Muscle layer of duodenum (tissue), 2 donors: ENCODE measurements at regions not wholly inside any gene's neighbourhood (a gene's known extent, or its start where the extent isn't known, plus 50 kb on each side); places are given as distances from the start of the nearest gene placed in this dataset.
"Not testable (repeated sequence)": the region's sequence is repeated elsewhere in the genome, so short reads cannot be mapped to it uniquely, and the experiment has no call there.

Experiments used
- H3K27ac ChIP-seq: one replicate; pipeline ENCODE4 v1.7.0; 2013; ENCODE audit warnings: mild to moderate bottlenecking, low read length
- H3K27me3 ChIP-seq: one replicate; pipeline ENCODE4 v1.7.0; 2013; ENCODE audit warnings: low read depth, mild to moderate bottlenecking, control low read depth, low read length
- H3K36me3 ChIP-seq, 2 donors: one replicate each; pipeline ENCODE4 v1.7.0; 2013; ENCODE audit warnings: low read length in 2 of 2, control low read depth in 1 of 2, mild to moderate bottlenecking in 1 of 2; ENCODE audit not compliant: insufficient read depth in 2 of 2, control insufficient read depth in 1 of 2
- H3K4me1 ChIP-seq, 2 donors: one replicate each; pipeline ENCODE4 v1.7.0; 2013; ENCODE audit warnings: low read length in 2 of 2, mild to moderate bottlenecking in 2 of 2, control low read depth in 1 of 2, moderate library complexity in 1 of 2; ENCODE audit not compliant: insufficient read depth in 2 of 2, control insufficient read depth in 1 of 2
- H3K4me3 ChIP-seq, 2 donors: one replicate each; pipeline ENCODE4 v1.7.0; 2013; ENCODE audit warnings: low read length in 2 of 2, low read depth in 1 of 2, mild to moderate bottlenecking in 1 of 2
- H3K9me3 ChIP-seq, 2 donors: one replicate each; pipeline ENCODE4 v1.7.0; 2013; ENCODE audit warnings: low read length in 2 of 2, control low read depth in 1 of 2, mild to moderate bottlenecking in 1 of 2; ENCODE audit not compliant: control insufficient read depth in 1 of 2
- donor health status: healthy.

DNA sequence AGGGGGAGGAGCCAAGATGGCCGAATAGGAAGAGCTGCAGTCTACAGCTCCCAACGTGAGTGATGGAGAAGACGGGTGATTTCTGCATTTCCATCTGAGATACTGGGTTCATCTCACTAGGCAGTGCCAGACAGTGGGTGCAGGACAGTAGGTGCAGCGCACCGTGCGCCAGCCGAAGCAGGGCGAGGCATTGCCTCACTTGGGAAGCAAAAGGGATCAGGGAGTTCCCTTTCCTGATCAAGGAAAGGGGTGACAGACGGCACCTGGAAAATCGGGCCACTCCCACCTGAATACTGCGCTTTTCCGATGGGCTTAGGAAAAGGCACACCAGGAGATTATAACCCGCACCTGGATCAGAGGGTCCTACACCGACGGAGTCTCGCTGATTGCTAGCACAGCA, 121.1 kb upstream of the SESTD1 start:
- H3K27ac ChIP-seq, H3K4me3 ChIP-seq, H3K36me3 ChIP-seq, H3K9me3 ChIP-seq, H3K4me1 ChIP-seq, H3K27me3 ChIP-seq: not testable (repeated sequence)

DNA sequence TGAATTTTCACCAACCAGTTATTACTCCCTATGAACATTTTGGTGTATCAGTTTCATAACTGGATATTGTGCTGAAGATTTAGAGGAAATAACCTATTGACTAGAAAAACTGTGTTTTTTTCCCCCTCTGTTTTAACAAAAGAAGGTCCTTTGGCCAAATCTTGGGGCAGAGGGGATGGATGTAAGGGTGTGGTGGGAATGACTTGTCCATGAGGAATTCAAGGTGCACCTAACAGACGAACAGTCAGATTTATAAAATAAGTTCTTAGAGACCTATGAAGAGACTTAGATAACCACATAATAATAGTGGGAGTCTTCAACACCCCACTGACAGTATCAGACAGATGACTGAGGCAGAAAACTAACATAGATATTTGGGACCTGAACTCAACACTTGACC, 119.3 kb upstream of the SESTD1 start:
- no peaks in the 10 kb centered on the region for H3K4me1 ChIP-seq
- H3K27me3 ChIP-seq = no peaks in the 10 kb centered on the region
- H3K36me3 ChIP-seq = no peaks in the 10 kb centered on the region
- H3K9me3 ChIP-seq = no peaks in the 10 kb centered on the region
- H3K27ac ChIP-seq = no peak overlapping the region
- no peak overlapping the region for H3K4me3 ChIP-seq

DNA sequence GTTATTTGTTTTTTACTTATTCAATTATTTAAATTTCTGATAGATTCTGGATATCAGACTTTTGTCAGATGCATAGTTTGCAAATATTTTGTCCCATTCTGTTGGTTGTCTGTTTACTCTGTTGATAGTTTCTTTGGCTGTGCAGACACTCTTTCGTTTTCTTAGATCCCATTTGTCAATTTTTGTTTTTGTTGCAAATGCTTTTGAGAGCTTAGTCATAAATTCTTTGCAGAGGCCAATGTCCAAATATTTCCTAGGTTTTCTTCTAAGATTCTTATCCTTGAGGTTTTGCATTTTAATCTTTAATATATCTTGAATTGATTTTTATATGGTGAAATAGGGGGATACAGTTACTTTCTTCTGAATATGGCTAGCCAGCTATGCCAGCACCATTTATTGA, 112.7 kb upstream of the SESTD1 start:
- no peak overlapping the region for H3K27ac ChIP-seq
- no peaks in the 10 kb centered on the region for H3K27me3 ChIP-seq

DNA sequence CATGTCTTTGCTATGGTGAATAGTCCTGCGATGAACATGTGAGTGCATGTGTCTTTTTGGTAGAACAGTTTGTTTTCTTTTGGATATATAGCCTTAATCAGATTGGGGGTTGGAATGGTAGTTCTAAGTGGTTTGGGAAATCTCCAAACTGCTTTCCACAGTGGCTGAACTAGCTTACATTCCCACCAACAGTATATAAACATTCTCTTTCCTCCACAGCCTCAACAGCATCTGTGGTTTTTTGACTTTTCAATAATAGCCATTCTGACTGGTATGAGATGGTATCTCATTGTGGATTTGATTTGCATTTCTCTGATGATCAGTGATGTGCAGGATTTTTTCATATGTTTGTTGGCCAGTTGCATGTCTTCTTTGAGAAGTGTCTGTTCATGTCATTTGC, 112.2 kb upstream of the SESTD1 start:
- Histone ChIP-seq H3K27me3 (no peaks in the 10 kb centered on the region), H3K4me1 (no peaks in the 10 kb centered on the region), H3K27ac (no peak overlapping the region), H3K4me3 (no peak overlapping the region), H3K36me3 (no peaks in the 10 kb centered on the region), H3K9me3 (no peaks in the 10 kb centered on the region)

More for the DNA sequence above, 112.7 kb upstream of the SESTD1 start:
- Histone ChIP-seq H3K9me3 (no peaks in the 10 kb centered on the region), H3K4me3 (no peak overlapping the region), H3K4me1 (no peaks in the 10 kb centered on the region), H3K36me3 (no peaks in the 10 kb centered on the region)

DNA sequence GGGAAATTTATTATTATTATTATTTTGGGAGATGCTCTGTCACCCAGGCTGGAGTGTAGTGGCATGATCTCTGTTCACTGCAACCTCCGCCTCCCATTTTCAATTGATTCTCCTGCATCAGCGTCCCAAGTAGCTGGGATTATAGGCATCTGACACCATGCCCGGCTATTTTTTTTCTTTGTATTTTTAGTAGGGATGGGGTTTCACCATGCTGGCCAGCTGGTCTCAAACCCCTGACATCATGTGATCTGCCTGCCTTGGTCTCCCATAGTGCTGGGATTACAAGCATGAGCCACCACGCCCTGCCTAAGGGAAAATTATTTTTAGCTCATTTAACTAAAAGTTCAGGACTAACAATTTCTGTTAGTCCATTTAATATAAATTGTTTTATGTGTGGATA, 109.2 kb upstream of the SESTD1 start:
- Histone ChIP-seq H3K36me3 (no peaks in the 10 kb centered on the region), H3K4me3 (no peak overlapping the region), H3K27me3 (no peaks in the 10 kb centered on the region)

DNA sequence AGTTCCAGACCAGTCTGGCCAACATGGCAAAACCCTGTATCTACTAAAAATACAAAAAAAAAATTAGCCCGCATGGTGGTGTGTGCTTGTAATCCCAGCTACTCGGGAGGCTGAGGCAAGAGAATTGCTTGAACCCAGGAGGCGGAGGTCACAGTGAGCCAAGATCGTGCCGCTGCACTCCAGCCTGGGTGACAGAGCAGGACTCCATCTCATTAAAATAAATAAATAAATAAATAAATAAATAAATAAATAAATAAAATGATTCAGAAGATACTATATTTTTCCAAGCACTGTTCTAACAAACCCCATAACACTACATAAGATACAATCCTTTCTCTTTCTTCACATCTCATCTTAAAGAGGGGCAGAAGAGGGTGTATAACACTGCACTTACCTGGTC, 100.9 kb upstream of the SESTD1 start:
- not testable (repeated sequence) for H3K9me3 ChIP-seq, H3K4me3 ChIP-seq, H3K4me1 ChIP-seq, H3K36me3 ChIP-seq, H3K27me3 ChIP-seq, H3K27ac ChIP-seq

More for the DNA sequence above, 109.2 kb upstream of the SESTD1 start:
- Histone ChIP-seq H3K4me1 (no peaks in the 10 kb centered on the region), H3K9me3 (no peaks in the 10 kb centered on the region), H3K27ac (no peak overlapping the region)

DNA sequence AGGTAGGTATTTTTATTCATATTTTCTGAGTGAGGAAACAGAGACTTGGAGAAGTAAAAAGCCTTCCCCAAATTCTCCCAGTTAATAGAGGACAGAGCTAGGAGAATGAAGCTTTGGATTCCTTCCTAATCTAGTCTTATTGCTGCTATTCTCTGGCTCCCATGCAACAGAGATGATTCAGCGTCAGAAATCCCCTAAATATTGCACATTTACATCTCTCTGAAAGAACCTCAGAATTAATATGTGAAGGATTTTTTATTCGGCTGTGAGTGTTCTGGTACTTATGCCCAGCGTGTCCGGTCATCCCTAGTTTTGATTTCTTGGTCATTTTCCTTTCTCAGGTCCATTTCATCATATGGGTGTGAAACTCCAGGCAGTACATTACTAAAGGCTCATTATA, 91.2 kb upstream of the SESTD1 start:
- no peak overlapping the region for H3K27ac ChIP-seq
- no peaks in the 10 kb centered on the region for H3K27me3 ChIP-seq
- H3K9me3 ChIP-seq = no peaks in the 10 kb centered on the region
- H3K4me3 ChIP-seq = no peak overlapping the region
- H3K4me1 ChIP-seq = no peaks in the 10 kb centered on the region
- H3K36me3 ChIP-seq = no peaks in the 10 kb centered on the region

DNA sequence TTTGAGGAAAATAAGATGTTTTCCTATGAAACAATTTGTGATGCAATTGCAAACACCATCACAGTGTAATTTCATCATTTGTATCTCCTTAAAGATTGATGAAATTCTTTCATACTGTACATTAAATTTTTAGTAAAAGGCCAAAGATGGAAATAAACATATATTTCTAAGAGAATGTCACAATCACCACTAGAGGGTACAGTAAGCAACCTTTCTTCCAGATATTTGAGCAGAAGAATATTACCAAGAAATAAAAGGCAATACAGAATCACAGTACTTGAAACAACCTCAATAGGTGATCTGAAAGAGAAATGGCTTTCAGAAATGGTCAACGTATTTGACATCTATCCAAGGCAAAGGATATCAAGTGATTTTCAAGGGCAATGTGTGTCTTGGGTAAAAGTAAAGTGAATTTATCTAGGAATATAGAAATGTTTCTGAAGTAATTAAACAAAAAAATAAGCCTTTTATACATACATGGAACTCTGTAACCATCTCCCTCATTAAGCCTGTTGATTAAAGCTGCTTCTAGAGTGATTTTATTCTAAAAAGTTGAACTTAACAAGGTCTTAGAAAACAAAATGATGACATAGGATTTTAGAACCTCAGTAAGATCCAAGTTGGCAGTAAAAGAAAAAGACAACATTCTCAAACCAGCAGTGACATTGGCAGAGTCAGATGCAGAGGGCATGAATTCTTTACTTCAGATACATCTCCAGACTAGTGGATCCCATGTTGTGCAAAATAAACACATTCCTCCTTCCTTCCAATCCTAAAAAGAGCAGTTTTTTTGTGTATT, 90.3 kb upstream of the SESTD1 start:
- Histone ChIP-seq H3K9me3 (no peaks in the 10 kb centered on the region), H3K4me3 (no peak overlapping the region), H3K27me3 (no peaks in the 10 kb centered on the region), H3K4me1 (peaks cover 0 to 1% of the 10 kb centered on the region in 2 donors), H3K27ac (no peak overlapping the region), H3K36me3 (no peaks in the 10 kb centered on the region)

DNA sequence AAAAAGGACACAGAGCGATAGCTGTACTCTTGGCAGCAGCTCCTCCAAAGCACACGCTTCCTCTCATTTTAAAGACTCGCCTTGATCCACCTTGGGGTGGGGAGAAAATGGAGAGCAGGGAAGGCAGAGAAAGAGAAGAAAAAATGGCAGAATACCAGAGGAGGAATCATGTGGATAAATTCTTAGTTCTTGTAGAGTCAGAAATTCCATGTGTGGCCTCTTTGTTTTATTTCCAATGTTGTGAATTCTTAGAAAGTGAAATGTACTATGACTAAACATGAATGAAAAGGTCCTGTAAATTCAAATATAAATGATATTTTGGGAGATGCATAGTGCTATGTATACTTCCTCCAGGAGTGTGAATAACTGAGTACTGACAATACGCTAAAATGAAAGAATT, 89.7 kb upstream of the SESTD1 start:
- Histone ChIP-seq H3K27ac (no peak overlapping the region), H3K4me3 (no peak overlapping the region), H3K36me3 (no peaks in the 10 kb centered on the region), H3K4me1 (peaks cover 0 to 8% of the 10 kb centered on the region in 2 donors), H3K9me3 (no peaks in the 10 kb centered on the region), H3K27me3 (no peaks in the 10 kb centered on the region)

DNA sequence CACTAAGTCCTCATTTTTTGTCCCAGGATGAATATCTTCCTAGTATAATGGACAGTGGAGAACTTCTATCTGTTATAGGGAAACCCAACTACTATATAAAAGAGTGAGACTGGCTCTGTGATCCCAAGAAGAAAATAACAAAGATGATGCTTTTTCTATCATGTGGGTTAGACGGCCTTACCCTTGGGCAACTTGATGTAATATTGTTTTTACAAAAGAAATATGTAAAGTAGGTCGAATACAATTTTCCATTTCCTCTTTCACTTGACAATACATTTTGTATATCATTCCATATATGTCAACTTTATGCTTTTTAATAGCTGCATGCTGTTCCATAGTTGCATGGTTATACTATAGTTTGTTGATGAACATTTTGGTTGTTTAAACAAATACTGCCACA, 87.5 kb upstream of the SESTD1 start:
- no peaks in the 10 kb centered on the region for H3K27me3 ChIP-seq
- H3K4me3 ChIP-seq = no peak overlapping the region
- no peak overlapping the region for H3K27ac ChIP-seq
- H3K4me1 ChIP-seq = peaks cover 0 to 11% of the 10 kb centered on the region in 2 donors
- no peaks in the 10 kb centered on the region for H3K9me3 ChIP-seq
- H3K36me3 ChIP-seq = no peaks in the 10 kb centered on the region

DNA sequence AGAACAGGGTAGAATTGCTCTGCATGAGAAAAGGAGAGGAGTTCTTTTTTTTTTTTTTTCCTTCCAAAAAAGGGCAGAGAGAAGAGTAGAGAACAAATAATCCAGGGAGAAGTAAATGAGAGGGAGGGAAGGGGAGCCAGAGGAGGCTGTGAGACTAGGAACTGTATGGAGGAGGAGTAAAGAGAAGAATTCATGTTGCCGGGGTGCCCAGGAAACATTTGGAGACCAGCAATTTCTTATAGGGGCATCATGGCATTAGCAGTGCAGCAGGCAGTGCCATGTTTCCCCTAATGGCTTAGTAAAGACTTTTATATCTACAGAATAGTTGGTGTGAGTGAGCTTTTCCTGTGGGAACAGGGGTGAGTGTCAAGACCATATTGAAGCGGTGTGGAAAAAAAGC, 86.4 kb upstream of the SESTD1 start:
- H3K4me1 ChIP-seq = peaks cover 0 to 11% of the 10 kb centered on the region in 2 donors
- no peak overlapping the region for H3K4me3 ChIP-seq
- H3K9me3 ChIP-seq = no peaks in the 10 kb centered on the region
- no peaks in the 10 kb centered on the region for H3K27me3 ChIP-seq
- H3K27ac ChIP-seq = no peak overlapping the region
- no peaks in the 10 kb centered on the region for H3K36me3 ChIP-seq

DNA sequence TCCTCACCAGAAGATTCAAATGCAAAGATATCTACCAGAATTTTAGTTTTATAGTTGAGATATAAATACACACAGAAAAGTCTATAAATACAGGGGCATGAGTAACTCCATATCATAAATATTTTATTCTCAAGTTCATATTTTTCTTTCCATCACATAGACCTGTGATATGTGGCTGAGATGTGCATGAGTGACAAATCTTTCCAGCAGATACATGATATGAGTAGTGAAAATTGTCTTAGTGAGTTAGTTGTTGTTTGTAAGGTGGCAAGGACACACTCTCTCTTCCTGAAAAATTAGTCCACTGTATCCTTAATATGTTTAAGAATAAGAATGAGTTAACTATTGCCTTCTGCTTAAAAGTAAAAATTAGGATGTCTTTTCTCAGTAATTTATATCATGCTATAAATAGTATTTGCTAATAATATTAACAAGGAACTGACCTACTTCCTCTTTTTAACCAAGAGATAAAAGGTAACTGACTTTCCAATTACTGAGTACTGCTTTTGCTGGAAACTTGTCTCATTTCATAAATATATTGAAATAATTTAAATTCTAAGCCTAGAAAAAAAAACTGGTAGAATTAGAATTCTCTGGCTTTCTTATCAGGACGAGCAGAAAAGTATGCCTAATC, 85.2 kb upstream of the SESTD1 start:
- H3K4me1 ChIP-seq = peaks cover 3 to 17% of the 10 kb centered on the region in 2 donors
- no peaks in the 10 kb centered on the region for H3K27me3 ChIP-seq
- H3K36me3 ChIP-seq = no peaks in the 10 kb centered on the region
- H3K27ac ChIP-seq = no peak overlapping the region
- H3K4me3 ChIP-seq = no peak overlapping the region
- H3K9me3 ChIP-seq = no peaks in the 10 kb centered on the region
